ENCODE measurements at regions not wholly inside any gene's neighbourhood (a gene's known extent, or its start where the extent isn't known, plus 50 kb on each side); places are given as distances from the start of the nearest gene placed in this dataset.

DNA sequence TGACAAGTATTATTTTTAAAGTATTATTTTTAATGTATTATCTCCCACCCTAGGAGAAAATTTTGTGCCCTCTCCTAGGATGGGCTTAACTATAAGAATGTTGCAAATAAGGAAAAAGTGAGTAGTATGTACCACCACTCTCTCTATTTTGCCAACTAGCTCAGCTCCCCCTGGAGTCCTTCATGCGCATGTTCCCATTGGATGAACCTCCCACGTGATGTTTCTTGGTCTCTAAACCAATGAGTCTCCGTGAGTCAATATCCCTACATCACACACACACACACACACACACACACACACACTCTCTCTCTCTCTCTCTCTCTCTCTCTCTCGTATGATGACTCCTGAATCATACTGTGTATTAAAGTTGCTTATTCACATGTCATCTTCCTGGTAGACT lies 129.7 kb upstream of the ZFP42 start:
- Histone ChIP-seq H3K4me1 (ENCODE audit: control insufficient read depth in 1 of 2, low read depth in 2 of 2) (no peaks in the 10 kb centered on the region), H3K4me3 (no peak overlapping the region), H3K27me3 (replicated peaks; ENCODE audit: insufficient read depth) (no peaks in the 10 kb centered on the region), H3K9me3 (no peaks in the 10 kb centered on the region), H3K36me3 (no peaks in the 10 kb centered on the region), H3K27ac (no peak overlapping the region)
- TF ChIP-seq, protein P1, sequence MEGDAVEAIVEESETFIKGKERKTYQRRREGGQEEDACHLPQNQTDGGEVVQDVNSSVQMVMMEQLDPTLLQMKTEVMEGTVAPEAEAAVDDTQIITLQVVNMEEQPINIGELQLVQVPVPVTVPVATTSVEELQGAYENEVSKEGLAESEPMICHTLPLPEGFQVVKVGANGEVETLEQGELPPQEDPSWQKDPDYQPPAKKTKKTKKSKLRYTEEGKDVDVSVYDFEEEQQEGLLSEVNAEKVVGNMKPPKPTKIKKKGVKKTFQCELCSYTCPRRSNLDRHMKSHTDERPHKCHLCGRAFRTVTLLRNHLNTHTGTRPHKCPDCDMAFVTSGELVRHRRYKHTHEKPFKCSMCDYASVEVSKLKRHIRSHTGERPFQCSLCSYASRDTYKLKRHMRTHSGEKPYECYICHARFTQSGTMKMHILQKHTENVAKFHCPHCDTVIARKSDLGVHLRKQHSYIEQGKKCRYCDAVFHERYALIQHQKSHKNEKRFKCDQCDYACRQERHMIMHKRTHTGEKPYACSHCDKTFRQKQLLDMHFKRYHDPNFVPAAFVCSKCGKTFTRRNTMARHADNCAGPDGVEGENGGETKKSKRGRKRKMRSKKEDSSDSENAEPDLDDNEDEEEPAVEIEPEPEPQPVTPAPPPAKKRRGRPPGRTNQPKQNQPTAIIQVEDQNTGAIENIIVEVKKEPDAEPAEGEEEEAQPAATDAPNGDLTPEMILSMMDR (IDR thresholded peaks at IDR 0.05): no peak
- no peak for DNase-seq (ENCODE audit: low spot score)
- ATAC-seq (ENCODE audit: insufficient number of reproducible peaks, low FRiP score, low read depth): no peak

DNA sequence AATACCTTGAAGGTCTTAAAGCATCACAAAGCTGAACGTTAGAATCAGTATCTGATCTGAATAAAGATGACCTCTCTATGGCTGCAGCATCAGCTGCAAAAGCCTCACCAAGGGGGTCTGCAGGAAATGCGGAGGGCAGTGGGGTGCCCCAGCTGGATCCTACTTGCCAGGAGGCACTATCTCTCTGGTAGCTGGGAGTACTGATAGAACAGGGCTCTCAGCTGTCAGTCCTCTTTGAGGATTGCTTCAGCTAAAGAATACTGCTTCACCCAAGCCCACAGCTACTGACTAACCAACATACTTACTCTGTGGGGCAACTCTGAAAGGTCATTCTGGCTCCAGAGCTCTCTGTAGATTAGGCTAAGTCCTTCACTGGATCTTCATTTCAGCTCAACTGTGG lies 112.5 kb upstream of the ZFP42 start:
- H3K4me1 ChIP-seq (ENCODE audit: control insufficient read depth in 1 of 2, low read depth in 2 of 2): peaks cover 0 to 4% of the 10 kb centered on the region in 2 donors
- H3K9me3 ChIP-seq: no peaks in the 10 kb centered on the region
- no peak overlapping the region for H3K4me3 ChIP-seq
- DNase-seq (ENCODE audit: low spot score) (no peak), ATAC-seq (ENCODE audit: insufficient number of reproducible peaks, low FRiP score, low read depth) (no peak)
- H3K27me3 ChIP-seq (replicated peaks; ENCODE audit: insufficient read depth): no peaks in the 10 kb centered on the region
- H3K27ac ChIP-seq: no peak overlapping the region
- TF ChIP-seq, protein P1 (IDR thresholded peaks at IDR 0.05): no peak
- H3K36me3 ChIP-seq: no peaks in the 10 kb centered on the region

DNA sequence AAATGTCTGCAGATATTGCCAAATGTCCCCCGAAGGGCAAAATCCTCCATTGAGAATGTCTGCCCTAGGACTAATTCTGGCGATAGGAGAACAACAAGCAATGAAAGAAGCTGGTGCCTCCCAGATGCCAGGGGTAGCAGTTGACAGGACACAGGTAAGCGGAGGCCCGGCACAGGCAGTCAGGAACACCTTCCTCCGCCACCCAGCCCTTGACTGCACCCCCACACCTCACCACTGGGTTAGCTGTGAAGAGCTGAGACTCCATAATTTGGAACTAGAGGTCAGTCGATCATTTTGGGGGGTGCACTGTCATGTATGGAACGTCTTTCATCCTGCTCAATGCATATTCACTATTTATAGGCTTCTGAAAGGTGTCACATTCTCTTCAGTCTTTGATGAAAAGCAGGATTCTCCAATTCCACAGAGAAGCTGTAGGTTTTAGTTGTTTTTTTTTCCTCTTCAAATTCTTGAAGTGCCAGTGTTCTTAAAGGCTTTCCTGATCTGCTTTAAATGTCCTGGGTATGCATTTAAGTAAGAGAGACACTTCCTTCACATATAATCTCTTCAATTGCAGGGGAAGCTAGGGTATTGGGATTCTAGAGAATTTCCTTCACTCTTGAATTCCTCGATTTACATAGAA lies 111.6 kb upstream of the ZFP42 start:
- Histone ChIP-seq H3K27ac (no peak overlapping the region), H3K4me1 (ENCODE audit: control insufficient read depth in 1 of 2, low read depth in 2 of 2) (peaks cover 0 to 4% of the 10 kb centered on the region in 2 donors), H3K9me3 (no peaks in the 10 kb centered on the region), H3K36me3 (no peaks in the 10 kb centered on the region), H3K4me3 (no peak overlapping the region), H3K27me3 (replicated peaks; ENCODE audit: insufficient read depth) (no peaks in the 10 kb centered on the region)
- ATAC-seq (ENCODE audit: insufficient number of reproducible peaks, low FRiP score, low read depth) (no peak), DNase-seq (ENCODE audit: low spot score) (no peak)
- TF ChIP-seq, protein P1 (IDR thresholded peaks at IDR 0.05): no peak

- no peak overlapping the region for H3K27ac ChIP-seq
- H3K27me3 ChIP-seq (replicated peaks; ENCODE audit: insufficient read depth): no peaks in the 10 kb centered on the region
- TF ChIP-seq, protein P1 (IDR thresholded peaks at IDR 0.05): no peak
- no peaks in the 10 kb centered on the region for H3K9me3 ChIP-seq
- H3K4me3 ChIP-seq: no peak overlapping the region
- no peak for ATAC-seq (ENCODE audit: insufficient number of reproducible peaks, low FRiP score, low read depth)
- no peaks in the 10 kb centered on the region for H3K36me3 ChIP-seq
- no peaks in the 10 kb centered on the region for H3K4me1 ChIP-seq (ENCODE audit: control insufficient read depth in 1 of 2, low read depth in 2 of 2)
- no peak for DNase-seq (ENCODE audit: low spot score)
These were observed 107.7 kb upstream of the ZFP42 start for GRCh38 chr4:187887906-187888305.

DNA sequence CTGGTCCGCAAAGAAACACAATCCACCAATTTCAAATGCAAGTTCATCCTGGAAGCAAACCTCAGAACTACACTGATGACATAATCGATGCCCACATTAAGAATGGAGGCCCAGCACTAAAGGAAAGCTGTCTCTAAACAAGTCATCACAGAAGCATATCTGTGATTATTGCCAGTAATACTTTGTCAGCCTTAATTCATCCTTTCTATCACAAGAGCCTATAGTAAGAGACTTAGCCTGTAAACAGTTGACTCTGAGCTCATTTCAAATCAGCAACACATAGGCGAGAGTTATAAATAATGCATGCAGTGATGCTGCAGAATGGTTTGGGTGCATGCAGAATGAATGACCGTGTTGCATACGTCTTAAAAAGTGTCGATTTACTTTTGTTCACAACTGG lies 105.9 kb upstream of the ZFP42 start:
- H3K9me3 ChIP-seq: no peaks in the 10 kb centered on the region
- TF ChIP-seq, protein P1 (IDR thresholded peaks at IDR 0.05): no peak
- no peaks in the 10 kb centered on the region for H3K27me3 ChIP-seq (replicated peaks; ENCODE audit: insufficient read depth)

More for the DNA sequence above, 105.9 kb upstream of the ZFP42 start:
- ATAC-seq (ENCODE audit: insufficient number of reproducible peaks, low FRiP score, low read depth): no peak
- Histone ChIP-seq H3K4me1 (ENCODE audit: control insufficient read depth in 1 of 2, low read depth in 2 of 2) (no peaks in the 10 kb centered on the region), H3K27ac (no peak overlapping the region), H3K36me3 (no peaks in the 10 kb centered on the region), H3K4me3 (no peak overlapping the region)
- DNase-seq (ENCODE audit: low spot score): no peak

Data from thoracic aorta (tissue), 2 donors.